Testis (tissue), 2 donors: ENCODE measurements at regions not wholly inside any gene's neighbourhood (a gene's known extent, or its start where the extent isn't known, plus 50 kb on each side); places are given as distances from the start of the nearest gene placed in this dataset.

Experiments used
- DNase-seq: peaks from one replicate; pipeline ENCODE4 v3.0.0-alpha.2; 2019
- H3K27ac ChIP-seq, 2 donors: fragments of 200-600 bp; sonication (generic); one replicate each; pipeline ENCODE4 v1.5.1; 2019
- H3K27me3 ChIP-seq: fragments of 200-600 bp; sonication (generic); one replicate; pipeline ENCODE4 v1.5.1; 2019
- H3K36me3 ChIP-seq: fragments of 200-600 bp; sonication (generic); one replicate; pipeline ENCODE4 v1.5.1; 2017; ENCODE audit warnings: low read depth; ENCODE audit errors: missing control alignments
- H3K4me1 ChIP-seq: fragments of 200-600 bp; sonication (generic); one replicate; pipeline ENCODE4 v1.5.1; 2019
- H3K4me3 ChIP-seq, 2 donors: fragments of 200-600 bp; sonication (generic); one replicate each; pipeline ENCODE4 v1.5.1; 2017 to 2019
- H3K9me3 ChIP-seq: fragments of 200-600 bp; sonication (generic); one replicate; pipeline ENCODE4 v1.5.1; 2017
- POLR2A ChIP-seq: fragments of 450-650 bp; IDR thresholded peaks from one replicate; pipeline ENCODE4 v1.6.1; 2017; ENCODE audit warnings: antibody characterized with exemption, mild to moderate bottlenecking, moderate library complexity
- WGBS, 2 donors: methylation state at CpG; one replicate each; pipeline ENCODE4 v1.1.5; 2018; 5-methylcytosine and 5-hydroxymethylcytosine counted together
- intact Hi-C: fragments of 100-400 bp; cut with DNase I; formaldehyde crosslinking; loops from one replicate; pipeline ENCODE4 v1.15.1; 2023; ENCODE audit warnings: low total_unique reads
- TF ChIP-seq, protein P1 (sequence below), 3 experiments: fragments of 450-650 bp in 2 of 3; fragments of 200-600 bp in 1 of 3; sonication (generic) in 1 of 3; IDR thresholded peaks; one replicate each; pipeline ENCODE4 v1.5.1; 2016 to 2019; ENCODE audit warnings: antibody characterized with exemption in 3 of 3, mild to moderate bottlenecking in 2 of 3, moderate library complexity in 1 of 3

DNA sequence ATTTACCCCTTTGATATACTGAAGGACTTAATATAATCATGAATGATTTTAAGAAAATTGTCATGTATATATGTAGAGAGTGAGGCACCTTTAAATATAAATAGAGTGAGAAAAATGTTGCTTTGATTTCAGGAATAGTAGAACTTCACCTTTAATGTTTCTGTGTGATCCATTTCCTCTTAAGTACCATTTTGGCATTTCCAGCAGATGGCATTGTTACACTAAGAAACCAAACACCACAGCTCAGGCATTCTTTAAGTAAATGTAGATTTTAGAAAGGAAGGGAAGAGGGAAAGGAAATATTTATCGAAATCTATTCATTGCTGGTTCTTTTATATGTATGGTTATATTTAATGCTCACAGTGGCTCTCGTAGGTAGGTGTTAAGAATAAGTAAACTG, 556.7 kb upstream of the FBXO33 start:
- Histone ChIP-seq H3K27ac (no peak overlapping the region), H3K4me3 (no peak overlapping the region), H3K4me1 (no peaks in the 10 kb centered on the region), H3K9me3 (no peaks in the 10 kb centered on the region), H3K27me3 (no peaks in the 10 kb centered on the region), H3K36me3 (no peaks in the 10 kb centered on the region)
- intact Hi-C loops, result no loop called here
- WGBS, 2 donors, result 33 to 41% methylated on average over 2 of the region's 2 CpGs
- TF ChIP-seq, protein P1, sequence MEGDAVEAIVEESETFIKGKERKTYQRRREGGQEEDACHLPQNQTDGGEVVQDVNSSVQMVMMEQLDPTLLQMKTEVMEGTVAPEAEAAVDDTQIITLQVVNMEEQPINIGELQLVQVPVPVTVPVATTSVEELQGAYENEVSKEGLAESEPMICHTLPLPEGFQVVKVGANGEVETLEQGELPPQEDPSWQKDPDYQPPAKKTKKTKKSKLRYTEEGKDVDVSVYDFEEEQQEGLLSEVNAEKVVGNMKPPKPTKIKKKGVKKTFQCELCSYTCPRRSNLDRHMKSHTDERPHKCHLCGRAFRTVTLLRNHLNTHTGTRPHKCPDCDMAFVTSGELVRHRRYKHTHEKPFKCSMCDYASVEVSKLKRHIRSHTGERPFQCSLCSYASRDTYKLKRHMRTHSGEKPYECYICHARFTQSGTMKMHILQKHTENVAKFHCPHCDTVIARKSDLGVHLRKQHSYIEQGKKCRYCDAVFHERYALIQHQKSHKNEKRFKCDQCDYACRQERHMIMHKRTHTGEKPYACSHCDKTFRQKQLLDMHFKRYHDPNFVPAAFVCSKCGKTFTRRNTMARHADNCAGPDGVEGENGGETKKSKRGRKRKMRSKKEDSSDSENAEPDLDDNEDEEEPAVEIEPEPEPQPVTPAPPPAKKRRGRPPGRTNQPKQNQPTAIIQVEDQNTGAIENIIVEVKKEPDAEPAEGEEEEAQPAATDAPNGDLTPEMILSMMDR (IDR thresholded peaks at IDR 0.05), result no peak
- TF ChIP-seq POLR2A, result no peak
- DNase-seq, result no peak

DNA sequence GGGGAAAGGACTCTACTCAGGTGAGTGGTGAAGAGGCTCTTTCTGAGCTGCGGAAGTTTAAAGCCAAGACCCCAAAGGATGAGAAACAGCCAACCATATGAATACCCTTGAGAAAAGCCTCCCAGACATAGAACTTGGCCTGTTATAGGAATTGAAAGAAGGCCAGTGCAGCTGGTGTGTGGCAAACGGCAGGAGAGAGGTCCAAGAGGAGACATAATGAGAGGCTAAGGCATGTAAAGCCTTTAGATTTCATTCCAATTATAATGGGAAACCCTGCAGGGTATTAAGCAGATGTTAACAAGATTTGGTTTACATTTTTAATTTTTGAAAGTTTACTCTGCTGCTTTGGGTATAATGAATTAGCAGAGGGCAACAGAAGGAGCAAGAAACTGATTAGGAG, 552.1 kb upstream of the FBXO33 start:
- Histone ChIP-seq H3K27me3 (no peaks in the 10 kb centered on the region), H3K4me1 (no peaks in the 10 kb centered on the region), H3K27ac (no peak overlapping the region), H3K36me3 (no peaks in the 10 kb centered on the region), H3K4me3 (no peak overlapping the region), H3K9me3 (no peaks in the 10 kb centered on the region)
- no peak for TF ChIP-seq POLR2A
- TF ChIP-seq, protein P1 (IDR thresholded peaks at IDR 0.05), result no peak
- intact Hi-C loops, result no loop called here
- 48 to 62% methylated on average over 2 of the region's 2 CpGs for WGBS, 2 donors
- DNase-seq, result no peak

DNA sequence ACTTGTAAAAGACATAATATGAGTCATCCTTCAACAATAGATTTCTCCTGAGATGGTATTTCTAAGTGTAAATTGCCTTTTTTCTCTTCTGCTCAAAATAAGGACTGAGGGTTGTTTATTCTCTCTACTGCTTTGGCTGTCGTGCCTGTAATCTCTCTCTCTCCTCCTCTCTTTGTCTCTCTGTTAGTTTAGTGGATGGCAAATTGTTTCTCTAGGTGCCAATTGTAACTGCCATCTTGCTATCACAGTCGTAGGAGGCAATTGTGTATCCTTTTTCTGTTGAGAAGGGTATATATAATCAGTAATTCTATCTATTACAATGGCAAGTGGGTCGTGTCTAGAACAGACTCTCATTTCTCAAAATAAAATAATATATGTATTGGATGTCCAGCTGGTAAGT, 545.0 kb upstream of the FBXO33 start:
- TF ChIP-seq, protein P1 (IDR thresholded peaks at IDR 0.05), result no peak
- TF ChIP-seq POLR2A, result no peak
- H3K36me3 ChIP-seq, result no peaks in the 10 kb centered on the region
- intact Hi-C loops, result no loop called here
- H3K4me3 ChIP-seq, result no peak overlapping the region
- no peaks in the 10 kb centered on the region for H3K27me3 ChIP-seq
- 50 to 56% methylated on average over 3 of the region's 3 CpGs for WGBS, 2 donors
- no peak for DNase-seq
- H3K9me3 ChIP-seq, result no peaks in the 10 kb centered on the region
- H3K27ac ChIP-seq, result no peak overlapping the region
- H3K4me1 ChIP-seq, result no peaks in the 10 kb centered on the region

DNA sequence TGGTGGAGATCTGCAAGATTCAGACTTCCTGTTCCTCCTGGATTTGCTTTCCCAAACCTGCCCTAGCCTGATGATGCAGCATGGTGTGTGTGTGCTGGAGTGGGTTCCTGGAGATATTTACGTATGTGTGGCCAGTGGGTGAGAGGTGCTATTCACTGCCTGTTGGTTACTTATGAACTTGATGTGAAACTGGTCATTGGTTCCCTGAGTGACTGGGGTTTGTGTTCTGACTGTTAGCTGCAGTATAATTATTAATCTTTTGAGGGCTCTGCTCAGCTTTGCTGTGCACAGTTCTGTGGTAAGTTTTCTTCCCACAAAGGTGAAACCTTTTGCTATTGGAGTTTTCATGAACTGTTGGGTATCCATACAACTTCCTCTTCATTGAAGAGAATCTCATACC, 541.8 kb upstream of the FBXO33 start:
- Histone ChIP-seq H3K27me3 (no peaks in the 10 kb centered on the region), H3K36me3 (no peaks in the 10 kb centered on the region), H3K4me1 (no peaks in the 10 kb centered on the region), H3K9me3 (no peaks in the 10 kb centered on the region), H3K4me3 (no peak overlapping the region), H3K27ac (no peak overlapping the region)
- intact Hi-C loops, result no loop called here
- TF ChIP-seq, protein P1 (IDR thresholded peaks at IDR 0.05), result no peak
- no peak for TF ChIP-seq POLR2A
- WGBS, 2 donors, result 75 to 86% methylated on average over 1 of the region's 1 CpG
- DNase-seq, result no peak

DNA sequence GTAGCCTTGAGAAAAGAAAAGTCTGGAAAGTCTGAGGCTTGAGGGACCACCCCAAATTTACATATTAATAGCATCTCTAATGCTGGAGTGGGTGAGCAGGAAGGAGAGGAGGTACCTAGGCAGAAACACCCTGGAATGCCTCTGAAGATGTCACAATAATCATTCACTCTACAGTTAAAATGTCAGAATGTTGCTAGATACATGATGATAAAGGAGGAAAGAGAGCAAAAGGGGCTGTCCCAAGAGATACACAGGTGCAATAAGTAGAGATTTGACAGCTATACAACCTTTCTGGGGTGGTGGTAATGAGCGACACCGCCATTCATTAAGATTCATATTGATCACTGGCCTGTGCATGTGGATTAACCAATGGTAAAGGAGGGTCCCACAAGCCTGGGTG, 540.5 kb upstream of the FBXO33 start:
- TF ChIP-seq, protein P1 (IDR thresholded peaks at IDR 0.05), result no peak
- no peak for TF ChIP-seq POLR2A
- intact Hi-C loops, result no loop called here
- 64 to 68% methylated on average over 2 of the region's 2 CpGs for WGBS, 2 donors
- DNase-seq, result no peak
- Histone ChIP-seq H3K4me1 (no peaks in the 10 kb centered on the region), H3K27ac (no peak overlapping the region), H3K36me3 (no peaks in the 10 kb centered on the region), H3K9me3 (no peaks in the 10 kb centered on the region), H3K4me3 (no peak overlapping the region), H3K27me3 (no peaks in the 10 kb centered on the region)
